Fibroblast of peridontal ligament (primary cell): ENCODE measurements at regions not wholly inside any gene's neighbourhood (a gene's known extent, or its start where the extent isn't known, plus 50 kb on each side); places are given as distances from the start of the nearest gene placed in this dataset.
A peak's percentile ranks its signal among the peaks of the same experiment; 100 is the strongest.

ENCODE experiments used
- DNase-seq: peaks from one replicate; pipeline ENCODE4 v3.0.0-alpha.2; 2010; ENCODE audit errors: extremely low read depth

- no peak for DNase-seq
These were observed 68.2 kb downstream of the MFAP3 start for GRCh38 chr5:154107010-154107409.

GRCh38 chr5:154107756-154108155, 69.0 kb downstream of the MFAP3 start:
- DNase-seq, result no peak

GRCh38 chr5:154109416-154110106, 70.8 kb downstream of the MFAP3 start:
- no peak for DNase-seq

- no peak for DNase-seq
These were observed 71.3 kb downstream of the MFAP3 start for GRCh38 chr5:154110107-154110453.

- DNase-seq, result no peak
These were observed 71.9 kb downstream of the MFAP3 start for GRCh38 chr5:154110716-154111115.

- DNase-seq, result no peak
These were observed 72.4 kb downstream of the MFAP3 start for GRCh38 chr5:154111214-154111613.

- DNase-seq, result no peak
These were observed 73.5 kb downstream of the MFAP3 start for GRCh38 chr5:154112255-154112654.

GRCh38 chr5:154115291-154115690, 75.2 kb upstream of the GALNT10 start:
- no peak for DNase-seq

- DNase-seq, result no peak
These were observed 73.5 kb upstream of the GALNT10 start for GRCh38 chr5:154117050-154117449.

- DNase-seq, result no peak
These were observed 72.6 kb upstream of the GALNT10 start for GRCh38 chr5:154117930-154118329.

GRCh38 chr5:154118385-154118784, 72.1 kb upstream of the GALNT10 start:
- no peak for DNase-seq

GRCh38 chr5:154118893-154119336, 71.6 kb upstream of the GALNT10 start:
- DNase-seq, result no peak

- no peak for DNase-seq
These were observed 61.5 kb upstream of the GALNT10 start for GRCh38 chr5:154129013-154129412.

- DNase-seq, result no peak
These were observed 60.6 kb upstream of the GALNT10 start for GRCh38 chr5:154129921-154130320.

GRCh38 chr5:154131817-154132216, 58.7 kb upstream of the GALNT10 start:
- no peak for DNase-seq

- DNase-seq, result no peak
These were observed 57.7 kb upstream of the GALNT10 start for GRCh38 chr5:154132718-154133307.

- no peak for DNase-seq
These were observed 56.9 kb upstream of the GALNT10 start for GRCh38 chr5:154133591-154133990.

GRCh38 chr5:154134499-154134898, 56.0 kb upstream of the GALNT10 start:
- DNase-seq, result no peak

- DNase-seq, result no peak
These were observed 55.3 kb upstream of the GALNT10 start for GRCh38 chr5:154135125-154135817.

- DNase-seq, result no peak
These were observed 54.4 kb upstream of the GALNT10 start for GRCh38 chr5:154136141-154136540.

- DNase-seq, result peak; percentile 54
These were observed 51.8 kb upstream of the GALNT10 start for GRCh38 chr5:154138701-154139100.

- no peak for DNase-seq
These were observed 50.2 kb upstream of the GALNT10 start for GRCh38 chr5:154140381-154140780.
